HG03575 (cell line): ENCODE measurements at regions not wholly inside any gene's neighbourhood (a gene's known extent, or its start where the extent isn't known, plus 50 kb on each side); places are given as distances from the start of the nearest gene placed in this dataset.
"Not testable (repeated sequence)": the region's sequence is repeated elsewhere in the genome, so short reads cannot be mapped to it uniquely, and the experiment has no call there.

Experiments used
- ATAC-seq: cut with Tn5 transposase; IDR thresholded peaks from one replicate; pipeline ENCODE4 v1.9.1; 2021; ENCODE audit not compliant: unreplicated experiment, insufficient number of reproducible peaks, low FRiP score; ENCODE audit errors: extremely low read depth

DNA sequence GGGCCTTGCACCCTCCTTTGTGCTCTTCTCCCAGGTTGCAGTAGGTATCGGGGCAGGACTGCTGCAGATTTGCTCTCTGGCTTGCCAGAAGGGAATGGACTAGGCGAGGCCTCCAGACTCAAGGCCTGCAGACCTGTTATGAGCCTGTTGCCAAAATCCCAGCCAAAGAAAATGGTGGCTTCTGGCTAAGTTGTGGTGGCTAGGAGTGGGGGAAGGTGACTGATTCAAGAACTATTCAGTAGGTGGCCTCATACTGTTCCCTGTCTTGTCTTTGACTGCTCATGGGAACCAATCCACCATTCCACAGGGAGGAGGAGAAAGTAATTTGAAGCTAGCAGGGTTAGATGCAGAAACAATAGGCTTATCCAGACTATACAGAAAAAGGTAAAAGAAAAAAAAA is 380.4 kb upstream of the PROK2 start:
- ATAC-seq = no peak

GRCh38 chr3:72164635-72164978 is 379.7 kb upstream of the PROK2 start:
- no peak for ATAC-seq

DNA sequence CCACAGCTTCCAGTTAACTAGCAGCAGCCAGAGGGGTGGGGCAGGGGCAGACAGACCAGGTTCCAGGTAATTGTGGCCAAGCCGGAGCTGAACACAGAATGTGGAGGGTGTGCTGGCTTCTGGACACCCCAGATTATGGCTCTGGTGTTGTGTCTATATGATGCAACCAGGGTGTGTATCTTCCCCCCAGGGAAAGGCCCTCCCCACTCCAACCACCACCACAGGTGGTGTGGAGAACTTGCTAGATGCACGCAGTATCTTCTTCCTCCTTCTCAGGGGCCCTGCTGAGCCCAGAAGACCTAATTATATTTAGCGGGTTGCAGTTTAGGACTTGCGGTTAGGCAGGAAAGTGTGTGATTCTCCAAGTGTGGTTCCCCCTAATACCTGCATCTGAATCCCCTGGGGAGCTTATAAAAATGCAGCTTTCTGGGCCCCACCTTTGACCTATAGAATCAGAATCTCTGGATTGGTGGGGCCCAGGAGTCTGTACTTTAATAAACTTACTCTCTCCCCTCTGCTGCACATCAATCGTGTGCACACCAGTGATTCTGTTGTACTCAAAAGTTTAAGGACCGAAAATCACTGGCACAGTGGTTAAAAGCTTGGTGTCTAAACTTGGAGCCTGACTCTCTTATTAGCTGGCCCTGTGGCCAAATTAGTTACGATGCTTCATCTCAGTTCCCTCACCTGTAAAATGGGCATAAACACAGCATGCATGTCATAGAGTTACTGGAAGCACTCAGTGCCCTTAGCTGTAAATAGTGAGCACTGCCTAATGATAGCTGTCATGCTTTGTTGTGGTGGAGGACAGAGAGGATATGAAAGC is 379.1 kb upstream of the PROK2 start:
- ATAC-seq = peak; percentile 86

GRCh38 chr3:72162649-72163184 is 377.8 kb upstream of the PROK2 start:
- ATAC-seq = no peak

GRCh38 chr3:72161881-72162595 is 377.1 kb upstream of the PROK2 start:
- ATAC-seq = no peak

DNA sequence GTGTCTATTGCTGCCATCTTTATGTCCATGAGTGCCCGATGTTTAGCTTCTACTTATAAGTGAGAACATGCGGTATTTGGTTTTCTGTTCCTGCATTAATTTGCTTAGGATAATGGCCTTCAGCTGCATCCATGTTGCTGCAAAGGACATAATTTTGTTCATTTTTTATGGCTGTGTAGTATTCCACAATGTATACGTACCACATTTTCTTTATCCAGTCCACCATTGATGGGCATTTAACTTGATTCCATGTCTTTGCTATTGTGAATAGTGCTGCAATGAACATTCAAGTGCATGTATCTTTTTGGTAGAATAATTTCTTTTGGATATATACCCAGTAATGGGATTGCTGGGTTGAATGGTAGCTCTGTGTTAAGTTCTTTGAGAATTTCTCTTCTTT is 376.3 kb upstream of the PROK2 start:
- not testable (repeated sequence) for ATAC-seq

- ATAC-seq = no peak
These were observed 375.4 kb upstream of the PROK2 start for GRCh38 chr3:72160351-72160750.

GRCh38 chr3:72159487-72159886 is 374.5 kb upstream of the PROK2 start:
- no peak for ATAC-seq

DNA sequence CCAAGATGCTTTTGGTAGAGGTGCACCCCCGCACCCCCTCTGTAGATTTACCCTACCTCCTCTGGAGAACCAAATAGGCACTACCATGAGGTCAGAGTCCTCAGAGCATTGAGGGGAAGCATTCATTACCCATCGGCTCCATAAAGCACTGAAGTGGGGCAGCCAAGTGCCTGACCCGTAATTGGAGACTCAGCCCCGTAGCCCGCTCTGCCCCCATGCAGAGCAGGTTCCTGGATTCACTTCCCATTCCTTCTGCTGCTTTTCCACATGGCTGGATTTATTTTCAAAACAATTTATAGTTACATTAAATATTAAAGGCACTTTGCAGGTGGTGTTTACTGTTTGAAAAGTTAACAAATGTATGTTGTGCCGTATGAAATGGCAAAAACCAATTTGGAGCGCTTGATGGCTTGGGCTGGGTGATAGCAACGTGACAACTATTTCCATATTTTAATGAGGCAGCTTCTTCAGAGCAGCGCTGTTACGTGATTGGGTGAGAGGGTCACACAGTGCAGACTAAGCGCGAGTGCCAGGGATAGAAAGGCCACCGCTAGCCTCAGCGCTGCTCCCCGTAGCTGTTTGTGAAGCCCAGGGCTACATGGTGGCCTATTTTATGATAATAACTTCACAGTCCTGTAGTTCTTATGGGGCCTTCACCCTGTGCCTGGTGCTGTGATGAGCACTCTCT is 373.8 kb upstream of the PROK2 start:
- ATAC-seq = no peak

- no peak for ATAC-seq
These were observed 373.0 kb upstream of the PROK2 start for GRCh38 chr3:72157748-72158638.

DNA sequence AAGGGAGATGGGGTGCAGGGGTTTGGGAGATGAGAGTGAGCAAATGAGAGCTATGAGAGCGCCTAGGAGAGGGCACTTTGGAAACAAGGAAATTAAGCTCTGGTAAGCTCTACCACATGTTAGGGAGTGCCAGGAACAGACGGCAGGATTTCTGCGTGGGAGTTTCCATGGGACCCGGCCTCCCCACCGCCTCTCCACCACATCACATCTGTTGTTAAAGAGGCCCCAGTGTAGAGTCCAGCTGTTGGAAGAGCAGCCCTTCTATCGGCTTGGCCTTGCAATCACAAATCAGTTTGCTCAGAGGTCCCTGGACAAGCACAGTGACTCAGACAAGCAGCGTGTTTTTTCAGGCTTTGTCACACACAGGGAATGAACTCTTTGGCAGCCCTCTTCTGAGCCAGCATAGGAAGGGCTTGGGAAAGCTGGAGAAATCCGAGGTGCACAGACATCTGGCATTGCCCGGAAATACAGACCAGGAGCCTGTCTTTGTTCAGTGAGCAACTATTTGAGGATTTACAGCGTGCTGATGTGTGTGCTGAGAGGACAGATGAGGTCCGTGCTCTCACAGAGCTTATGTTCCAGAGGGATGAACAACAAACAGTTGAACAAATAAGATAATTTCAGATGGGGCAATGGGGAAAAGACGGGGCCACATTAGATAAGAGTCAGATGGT is 370.6 kb upstream of the PROK2 start:
- ATAC-seq = no peak

DNA sequence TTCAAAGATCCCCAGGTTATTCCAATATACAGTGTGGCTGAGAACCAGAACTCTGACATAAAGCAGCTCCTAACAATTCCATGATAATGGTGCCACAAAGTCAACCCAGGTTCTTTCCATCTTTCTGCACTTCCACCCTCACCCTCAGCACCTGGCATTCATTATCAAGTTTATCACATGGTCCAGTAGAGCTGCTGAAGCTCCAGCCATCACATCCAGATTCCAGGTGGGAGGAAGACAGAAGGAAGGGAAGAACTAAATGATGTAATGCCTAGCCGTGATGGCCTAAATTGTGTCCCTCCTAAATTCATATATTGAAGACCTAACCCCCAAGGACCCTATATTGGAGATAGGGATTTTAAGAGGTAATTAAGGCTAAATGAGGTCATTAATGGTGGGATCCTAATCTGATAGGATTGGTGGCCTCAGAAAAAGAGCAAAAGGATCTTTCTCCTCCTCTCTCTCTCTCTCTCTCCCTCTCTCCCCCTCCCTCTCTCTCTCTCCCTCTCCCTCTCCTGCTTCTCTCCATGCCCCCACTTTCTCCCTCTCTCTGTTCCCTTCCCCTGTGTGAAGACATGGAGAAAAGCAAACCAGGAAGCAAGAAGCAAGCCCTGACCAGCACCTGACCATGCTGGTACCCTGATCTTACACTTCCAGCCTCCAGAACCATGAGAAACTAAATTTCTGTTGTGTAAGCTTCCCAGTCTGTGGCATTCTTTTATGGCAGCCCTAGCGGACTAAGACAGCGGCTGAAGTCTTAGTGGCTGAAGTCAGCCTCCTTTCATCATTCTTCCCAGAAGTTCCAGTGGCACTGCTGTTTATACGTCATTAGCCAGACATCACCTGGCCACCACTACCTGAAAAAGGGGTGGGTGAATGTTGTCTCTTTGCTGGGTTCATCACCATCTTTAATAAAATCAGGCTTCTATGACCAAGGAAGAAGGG is 369.7 kb upstream of the PROK2 start:
- no peak for ATAC-seq

DNA sequence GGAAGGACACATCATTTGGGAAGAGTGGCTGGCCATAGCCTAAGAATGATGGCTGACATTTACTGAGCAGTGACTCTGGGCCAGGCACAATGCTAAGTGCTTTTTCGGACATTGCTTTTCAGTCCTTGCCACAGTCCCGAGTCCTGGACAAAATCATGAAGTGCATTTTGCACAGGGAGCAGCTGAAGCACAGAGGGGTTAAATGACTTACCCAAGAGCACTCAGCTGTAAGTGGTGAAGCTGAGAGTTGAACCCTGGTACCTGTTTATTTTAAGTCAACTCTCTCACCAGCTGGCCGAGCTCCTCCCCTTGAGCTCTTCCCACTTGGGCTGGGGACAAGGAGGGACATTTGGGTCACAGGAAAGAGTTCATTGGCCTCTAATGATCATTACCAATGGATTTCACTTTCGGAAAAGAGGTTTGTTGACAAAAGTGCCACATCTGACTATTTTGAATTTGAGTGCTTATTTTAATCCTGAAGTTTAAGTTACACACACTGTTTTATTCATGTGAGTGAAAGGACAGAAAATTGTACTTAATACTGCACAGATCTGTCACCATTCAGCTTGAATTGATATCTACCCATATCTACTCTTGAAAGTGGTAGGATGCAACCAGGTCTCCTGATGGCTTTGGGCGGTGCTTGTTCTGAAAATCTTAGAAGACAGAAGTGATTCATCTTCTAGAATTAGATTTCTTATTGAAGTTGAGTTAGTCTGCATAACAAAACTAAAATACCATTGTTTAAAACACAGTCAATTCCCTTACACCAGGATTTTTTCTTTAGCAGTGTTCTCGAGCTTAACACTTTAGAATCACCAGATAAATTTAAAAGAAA is 368.7 kb upstream of the PROK2 start:
- ATAC-seq = no peak

- ATAC-seq = no peak
These were observed 367.9 kb upstream of the PROK2 start for GRCh38 chr3:72152551-72153476.

GRCh38 chr3:72151465-72152238 is 366.7 kb upstream of the PROK2 start:
- no peak for ATAC-seq
